H1 (cell line): ENCODE measurements at regions not wholly inside any gene's neighbourhood (a gene's known extent, or its start where the extent isn't known, plus 50 kb on each side); places are given as distances from the start of the nearest gene placed in this dataset.

Experiments used
- CTCF ChIA-PET: fragments of 300-600 bp; sonication (Branson Sonifier 250); formaldehyde crosslinking; loops from one replicate; lab custom pipeline; 2021; ENCODE audit not compliant: partially characterized antibody; lab: Charles Lee
- POLR2A ChIA-PET: fragments of 300-600 bp; sonication (Branson Sonifier 250); formaldehyde crosslinking; loops from one replicate; lab custom pipeline; 2021; ENCODE audit warnings: inconsistent platforms; ENCODE audit not compliant: partially characterized antibody; lab: Charles Lee
- DNase-seq, 2 experiments: peaks; one replicate each; pipeline versions ENCODE4 v3.0.0 to v3.0.0-alpha.2; 2010 to 2022; ENCODE audit warnings: low spot score in 2 of 2, low read depth in 1 of 2, mixed read lengths in 1 of 2
- FAIRE-seq: peaks from 2 replicates; lab custom pipeline; 2011; peaks lifted over from hg19 to GRCh38; lab: Jason Lieb, UNC
- H2AFZ ChIP-seq: 2 replicates; pipeline ENCODE4 v1.8.1; 2012; ENCODE audit warnings: low read length, inconsistent platforms
- H2AK5ac ChIP-seq: 2 replicates; pipeline ENCODE4 v1.6.1; 2013; ENCODE audit warnings: low read depth, low read length
- H2BK120ac ChIP-seq: replicated peaks from 2 replicates; pipeline ENCODE3; 2013; ENCODE audit warnings: low read depth, low read length, inconsistent platforms
- H2BK12ac ChIP-seq: 2 replicates; pipeline ENCODE4 v1.6.1; 2013; ENCODE audit warnings: low read depth, low read length
- H2BK15ac ChIP-seq: 2 replicates; pipeline ENCODE4 v1.6.1; 2013; ENCODE audit warnings: low read length
- H2BK20ac ChIP-seq: 2 replicates; pipeline ENCODE4 v1.6.1; 2013; ENCODE audit warnings: low read length
- H2BK5ac ChIP-seq: 2 replicates; pipeline ENCODE4 v1.6.1; 2013; ENCODE audit warnings: low read depth, low read length
- H3K14ac ChIP-seq: 2 replicates; pipeline ENCODE4 v1.6.1; 2013; ENCODE audit warnings: inconsistent platforms; ENCODE audit not compliant: insufficient read length
- H3K18ac ChIP-seq: 2 replicates; pipeline ENCODE4 v1.6.1; 2013; ENCODE audit warnings: low read length; ENCODE audit errors: extremely low read depth
- H3K23ac ChIP-seq: 2 replicates; pipeline ENCODE4 v1.6.1; 2013; ENCODE audit warnings: inconsistent platforms; ENCODE audit not compliant: insufficient read length
- H3K23me2 ChIP-seq: 2 replicates; pipeline ENCODE4 v1.6.1; 2013; ENCODE audit warnings: low read depth, low read length
- H3K27ac ChIP-seq: 2 replicates; pipeline ENCODE4 v1.6.1; 2011; ENCODE audit warnings: low read depth, low read length, inconsistent platforms
- H3K27me3 ChIP-seq, 4 experiments: replicated peaks in 1 of 4; 1 replicate in 1 of 4; 2 replicates in 3 of 4; pipeline versions ENCODE4 v1.6.1 to v1.8.1; 2011 to 2013; ENCODE audit warnings: low read length in 3 of 4, mild to moderate bottlenecking in 3 of 4, inconsistent platforms in 2 of 4, mixed read lengths in 2 of 4, moderate library complexity in 1 of 4; ENCODE audit not compliant: control insufficient read depth in 3 of 4, insufficient read depth in 3 of 4; ENCODE audit errors: extremely low read depth in 1 of 4
- H3K36me3 ChIP-seq, 4 experiments: 2 replicates each; pipeline versions ENCODE4 v1.6.1 to v1.8.1; 2011 to 2013; ENCODE audit warnings: mild to moderate bottlenecking in 4 of 4, low read length in 3 of 4, moderate library complexity in 2 of 4, control low read depth in 1 of 4, inconsistent platforms in 1 of 4; ENCODE audit not compliant: insufficient read depth in 4 of 4, control insufficient read depth in 2 of 4
- H3K4ac ChIP-seq: replicated peaks from 2 replicates; pipeline ENCODE3; 2013; ENCODE audit warnings: low read length, low read depth, mixed read lengths, inconsistent platforms; ENCODE audit not compliant: insufficient read length
- H3K4me1 ChIP-seq, 4 experiments: replicated peaks in 1 of 4; 1 replicate in 1 of 4; 2 replicates in 3 of 4; pipeline versions ENCODE4 v1.6.1 to v1.8.1; 2011 to 2013; ENCODE audit warnings: low read length in 3 of 4, inconsistent platforms in 2 of 4, mixed read lengths in 1 of 4; ENCODE audit not compliant: insufficient read depth in 4 of 4, control insufficient read depth in 3 of 4
- H3K4me2 ChIP-seq, 2 experiments: 2 replicates each; pipeline versions ENCODE4 v1.6.1 to v1.8.1; 2011 to 2013; ENCODE audit warnings: low read depth in 2 of 2, low read length in 2 of 2, control low read depth in 1 of 2, inconsistent platforms in 1 of 2, mild to moderate bottlenecking in 1 of 2; ENCODE audit not compliant: insufficient read depth in 1 of 2
- H3K4me3 ChIP-seq, 4 experiments: fragments of 200-600, 300-600 bp in 1 of 4; sonication (generic), shearing (Covaris generic), sonication (Bioruptor Twin) in 1 of 4; 2 replicates each; pipeline versions ENCODE4 v1.5.1 to v1.8.1; 2011 to 2016; ENCODE audit warnings: low read length in 4 of 4, low read depth in 3 of 4, control low read depth in 2 of 4, inconsistent platforms in 2 of 4, mild to moderate bottlenecking in 2 of 4, mixed read lengths in 1 of 4, moderate library complexity in 1 of 4; ENCODE audit not compliant: insufficient read depth in 2 of 4; ENCODE audit errors: extremely low read depth in 1 of 4
- H3K56ac ChIP-seq: replicated peaks from 2 replicates; pipeline ENCODE3; 2013; ENCODE audit warnings: low read depth, mild to moderate bottlenecking, mixed read lengths, low read length, inconsistent platforms; ENCODE audit not compliant: insufficient read length
- H3K79me1 ChIP-seq: 2 replicates; pipeline ENCODE4 v1.6.1; 2013; ENCODE audit warnings: low read depth, low read length, control low read depth
- H3K79me2 ChIP-seq, 2 experiments: 2 replicates each; pipeline versions ENCODE4 v1.6.1 to v1.8.1; 2012 to 2013; ENCODE audit warnings: low read length in 2 of 2, mild to moderate bottlenecking in 2 of 2, inconsistent platforms in 1 of 2; ENCODE audit not compliant: insufficient read depth in 2 of 2, control insufficient read depth in 1 of 2
- H3K9ac ChIP-seq, 4 experiments: replicated peaks in 1 of 4; 1 replicate in 1 of 4; 2 replicates in 3 of 4; pipeline versions ENCODE4 v1.6.1 to v1.8.1; 2011 to 2013; ENCODE audit warnings: low read depth in 3 of 4, low read length in 3 of 4, control low read depth in 2 of 4, mild to moderate bottlenecking in 2 of 4, moderate library complexity in 2 of 4, inconsistent platforms in 1 of 4; ENCODE audit errors: extremely low read depth in 1 of 4
- H3K9me3 ChIP-seq, 2 experiments: 2 replicates each; pipeline versions ENCODE4 v1.6.1 to v1.8.1; 2012 to 2013; ENCODE audit warnings: mild to moderate bottlenecking in 2 of 2, moderate library complexity in 2 of 2, control low read depth in 1 of 2, inconsistent platforms in 1 of 2, low read depth in 1 of 2, low read length in 1 of 2, mixed read lengths in 1 of 2; ENCODE audit not compliant: insufficient read depth in 2 of 2
- H4K20me1 ChIP-seq, 2 experiments: replicated peaks in 1 of 2; 2 replicates each; pipeline versions ENCODE3 to v1.8.1; 2011 to 2013; ENCODE audit warnings: inconsistent platforms in 2 of 2, low read length in 2 of 2, mild to moderate bottlenecking in 1 of 2; ENCODE audit not compliant: insufficient read depth in 2 of 2, control insufficient read depth in 1 of 2
- H4K5ac ChIP-seq: 2 replicates; pipeline ENCODE4 v1.6.1; 2013; ENCODE audit warnings: low read length, low read depth, mixed read lengths, inconsistent platforms; ENCODE audit not compliant: insufficient read length
- H4K8ac ChIP-seq: 2 replicates; pipeline ENCODE4 v1.8.0; 2013; ENCODE audit warnings: mild to moderate bottlenecking, moderate library complexity, low read length, inconsistent platforms; ENCODE audit not compliant: insufficient read depth; ENCODE audit errors: extremely low read depth
- H4K91ac ChIP-seq: replicated peaks from 2 replicates; pipeline ENCODE3; 2013; ENCODE audit warnings: low read length, mixed read lengths, inconsistent platforms; ENCODE audit not compliant: insufficient read length
- CBX8 ChIP-seq: fragments of 300-800, 300-1000 bp; sonication (generic); IDR thresholded peaks from 2 replicates; pipeline ENCODE4 v1.7.1; 2016; ENCODE audit warnings: low read depth, low read length, borderline replicate concordance
- CEBPB ChIP-seq: IDR thresholded peaks from 2 replicates; pipeline ENCODE4 v1.6.1; 2012; ENCODE audit warnings: low read depth, low read length
- CHD2 ChIP-seq: IDR thresholded peaks from 2 replicates; pipeline ENCODE4 v1.6.1; 2012; ENCODE audit warnings: low read length, improper control_type of control experiment
- FOSL1 ChIP-seq: IDR thresholded peaks from 2 replicates; pipeline ENCODE4 v1.6.1; 2011; ENCODE audit warnings: mild to moderate bottlenecking, low read depth, low read length, moderate library complexity; ENCODE audit not compliant: insufficient read depth
- JUN ChIP-seq: IDR thresholded peaks from 2 replicates; pipeline ENCODE4 v1.6.1; 2011; ENCODE audit warnings: low read depth, mild to moderate bottlenecking, improper control_type of control experiment, low read length
- POLR2A ChIP-seq, 2 experiments: IDR thresholded peaks; 1 replicate in 1 of 2; 2 replicates in 1 of 2; pipeline ENCODE4 v1.6.1; 2011; ENCODE audit warnings: low read depth in 2 of 2, low read length in 2 of 2, mild to moderate bottlenecking in 2 of 2; ENCODE audit errors: control extremely low read depth in 1 of 2
- RBBP5 ChIP-seq: IDR thresholded peaks from 2 replicates; pipeline ENCODE4 v1.7.1; 2012; ENCODE audit warnings: low read depth, mild to moderate bottlenecking, inconsistent platforms, low read length, moderate library complexity, borderline replicate concordance
- SIRT6 ChIP-seq: IDR thresholded peaks from one replicate; pipeline ENCODE4 v1.7.1; 2012; ENCODE audit warnings: low read length, inconsistent platforms
- SP1 ChIP-seq: IDR thresholded peaks from 2 replicates; pipeline ENCODE4 v1.6.1; 2011; ENCODE audit warnings: low read depth, low read length
- SUZ12 ChIP-seq: fragments of 200-600 bp; sonication (generic); IDR thresholded peaks from 2 replicates; pipeline ENCODE4 v1.6.1; 2012; ENCODE audit warnings: mild to moderate bottlenecking, inconsistent platforms, low read length, moderate library complexity, mixed read lengths
- TEAD4 ChIP-seq: IDR thresholded peaks from 2 replicates; pipeline ENCODE4 v1.6.1; 2012; ENCODE audit warnings: low read depth, low read length, inconsistent platforms, mixed read lengths
- ZNF274 ChIP-seq: IDR thresholded peaks from 2 replicates; pipeline ENCODE4 v1.7.0; 2012; ENCODE audit warnings: low read length, borderline replicate concordance; ENCODE audit errors: extremely low read depth
- WGBS, 2 experiments: shearing (Covaris generic) in 1 of 2; methylation state at CpG; one replicate each; pipeline versions ENCODE4 v1.1.6 to v1.1.7; 2013 to 2015; ENCODE audit warnings: low lambda C conversion rate in 2 of 2, mixed read lengths in 2 of 2, inconsistent platforms in 1 of 2, low coverage in 1 of 2, missing lambda C conversion rate in 1 of 2; ENCODE audit not compliant: insufficient replicate concordance in 2 of 2, insufficient coverage in 1 of 2, insufficient read length in 1 of 2; ENCODE audit errors: extremely low coverage in 1 of 2, missing lambda C conversion rate in 1 of 2; 5-methylcytosine and 5-hydroxymethylcytosine counted together

DNA sequence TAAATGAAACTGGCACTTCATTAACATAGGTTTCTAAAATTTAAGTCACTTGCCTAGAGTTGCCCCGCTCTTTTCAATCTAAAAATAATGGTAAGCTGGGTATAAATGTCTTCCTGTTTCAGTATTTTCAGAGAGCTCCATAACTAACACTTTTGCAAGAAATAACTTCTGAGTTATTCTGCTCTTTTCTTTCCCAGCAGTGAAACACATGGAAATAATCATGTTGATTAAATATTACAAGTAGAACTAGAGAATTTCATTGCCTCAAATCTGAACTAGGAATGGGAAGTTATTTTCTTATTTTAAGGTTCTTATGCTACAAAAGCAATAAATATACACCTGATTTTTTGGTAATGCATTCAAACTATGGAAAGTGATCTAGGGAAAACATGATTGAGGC is 257.4 kb downstream of the IKZF2 start:
- no peak for TF ChIP-seq CEBPB
- no peak for TF ChIP-seq SP1
- TF ChIP-seq CBX8: no peak
- TF ChIP-seq FOSL1: no peak
- no peak for TF ChIP-seq POLR2A (IDR thresholded peaks at IDR 0.05; ENCODE audit: control extremely low read depth in 1 of 2, low read depth in 2 of 2, low read length in 2 of 2)
- no peak for TF ChIP-seq TEAD4
- TF ChIP-seq RBBP5: no peak
- TF ChIP-seq ZNF274: no peak
- no peak for TF ChIP-seq JUN
- TF ChIP-seq SUZ12: no peak
- TF ChIP-seq CHD2: no peak
- no peak for TF ChIP-seq SIRT6
- TF ChIP-seq, all 59 proteins: peak for 0
- Histone ChIP-seq H4K5ac (no peak overlapping the region), H2BK120ac (no peak overlapping the region), H2AFZ (no peak overlapping the region), H3K79me1 (no peaks in the 10 kb centered on the region), H2BK15ac (no peak overlapping the region), H3K36me3 (no peaks in the 10 kb centered on the region), H4K91ac (no peak overlapping the region), H3K18ac (no peak overlapping the region), H2BK5ac (no peak overlapping the region), H3K27me3 (no peaks in the 10 kb centered on the region), H2AK5ac (no peak overlapping the region), H3K27ac (no peak overlapping the region), H3K14ac (no peak overlapping the region), H3K4me2 (no peak overlapping the region), H2BK20ac (no peak overlapping the region), H4K8ac (no peak overlapping the region), H3K56ac (no peak overlapping the region), H3K4ac (no peak overlapping the region), H3K23ac (no peak overlapping the region), H3K4me1 (no peaks in the 10 kb centered on the region), H2BK12ac (no peak overlapping the region), H3K23me2 (no peaks in the 10 kb centered on the region), H3K9me3 (no peaks in the 10 kb centered on the region), H3K9ac (no peak overlapping the region), H3K79me2 (no peaks in the 10 kb centered on the region), H4K20me1 (no peaks in the 10 kb centered on the region), H3K4me3 (no peak overlapping the region)
- ChIA-PET CTCF (interaction anchor here (0.7 to 1.9 kb wide), 2 partner anchors 19 to 448 kb away, joined by 3 to 5 read pairs; no protein-coding TSS in a partner anchor), POLR2A (no interaction called here)
- FAIRE-seq (no peak), DNase-seq (no peak)
- 100% methylated on average over 1 of the region's 1 CpG; no CpG with 5 or more reads in 1 of the 2 experiments for WGBS, 2 experiments
